KMS-11 (cell line): ENCODE measurements at regions not wholly inside any gene's neighbourhood (a gene's known extent, or its start where the extent isn't known, plus 50 kb on each side); places are given as distances from the start of the nearest gene placed in this dataset.

Source experiments
- H2AFZ ChIP-seq: fragments of 200-600 bp; sonication (generic); 2 replicates; pipeline ENCODE4 v1.6.1; 2016; ENCODE audit warnings: antibody characterized with exemption, mixed run types, low read depth
- H3K27ac ChIP-seq: fragments of 200-600 bp; sonication (generic); 2 replicates; pipeline ENCODE4 v1.6.1; 2016; ENCODE audit warnings: mild to moderate bottlenecking, mixed run types
- H3K27me3 ChIP-seq: fragments of 200-600 bp; sonication (generic); 2 replicates; pipeline ENCODE4 v1.6.1; 2017; ENCODE audit warnings: mild to moderate bottlenecking, low read depth, mixed run types, moderate library complexity; ENCODE audit not compliant: insufficient read depth
- H3K36me3 ChIP-seq: fragments of 200-600 bp; sonication (generic); 2 replicates; pipeline ENCODE4 v1.6.1; 2017; ENCODE audit warnings: mild to moderate bottlenecking, mixed run types; ENCODE audit not compliant: insufficient read depth
- H3K4me1 ChIP-seq: fragments of 200-600 bp; sonication (generic); 2 replicates; pipeline ENCODE4 v1.6.1; 2016; ENCODE audit warnings: mild to moderate bottlenecking, low read depth, mixed run types; ENCODE audit not compliant: poor library complexity, severe bottlenecking
- H3K4me2 ChIP-seq: fragments of 200-600 bp; sonication (generic); 2 replicates; pipeline ENCODE4 v1.7.0; 2016; ENCODE audit warnings: mild to moderate bottlenecking, mixed run types
- H3K4me3 ChIP-seq: fragments of 200-600 bp; sonication (generic); IDR thresholded peaks from 2 replicates; pipeline ENCODE4 v1.6.1; 2017; ENCODE audit warnings: low read depth, low read length, mixed read lengths; ENCODE audit not compliant: insufficient read depth
- H3K79me2 ChIP-seq: fragments of 200-600 bp; sonication (generic); 2 replicates; pipeline ENCODE4 v1.6.1; 2016; ENCODE audit warnings: low read depth, mixed run types; ENCODE audit not compliant: insufficient read depth
- H3K9ac ChIP-seq: fragments of 200-600 bp; sonication (generic); 2 replicates; pipeline ENCODE4 v1.6.1; 2016; ENCODE audit warnings: mild to moderate bottlenecking, mixed run types
- H4K20me1 ChIP-seq: fragments of 200-600 bp; sonication (generic); 2 replicates; pipeline ENCODE4 v1.6.1; 2016; ENCODE audit warnings: mild to moderate bottlenecking, mixed run types; ENCODE audit not compliant: insufficient read depth
- CTCF ChIP-seq: fragments of 200-600 bp; sonication (generic); conservative IDR thresholded peaks from 2 replicates; pipeline ENCODE4 v1.6.1; 2017; ENCODE audit warnings: low read depth, mild to moderate bottlenecking, antibody characterized with exemption, low read length, moderate library complexity, mixed read lengths

- Histone ChIP-seq H3K27ac (no peak overlapping the region), H3K4me3 (no peak overlapping the region), H3K4me2 (no peak overlapping the region), H3K27me3 (no peaks in the 10 kb centered on the region), H3K9ac (no peak overlapping the region), H3K36me3 (no peaks in the 10 kb centered on the region), H3K4me1 (no peaks in the 10 kb centered on the region), H3K79me2 (no peaks in the 10 kb centered on the region), H4K20me1 (no peaks in the 10 kb centered on the region), H2AFZ (no peak overlapping the region)
- no peak for TF ChIP-seq CTCF
Measured at GRCh38 chr12:115482943-115483342, 794.5 kb downstream of the MED13L start.

GRCh38 chr12:115481141-115481540 lies 796.4 kb downstream of the MED13L start:
- Histone ChIP-seq H3K79me2 (no peaks in the 10 kb centered on the region), H3K4me1 (no peaks in the 10 kb centered on the region), H3K27ac (no peak overlapping the region), H2AFZ (no peak overlapping the region), H3K9ac (no peak overlapping the region), H3K27me3 (no peaks in the 10 kb centered on the region), H4K20me1 (no peaks in the 10 kb centered on the region), H3K4me3 (no peak overlapping the region), H3K4me2 (no peak overlapping the region), H3K36me3 (no peaks in the 10 kb centered on the region)
- TF ChIP-seq CTCF, result no peak

GRCh38 chr12:115478505-115478904 lies 794.5 kb upstream of the TBX3 start:
- Histone ChIP-seq H3K27me3 (no peaks in the 10 kb centered on the region), H3K79me2 (no peaks in the 10 kb centered on the region), H4K20me1 (no peaks in the 10 kb centered on the region), H3K4me2 (no peak overlapping the region), H3K36me3 (no peaks in the 10 kb centered on the region), H3K27ac (no peak overlapping the region), H2AFZ (no peak overlapping the region), H3K4me1 (no peaks in the 10 kb centered on the region), H3K4me3 (no peak overlapping the region), H3K9ac (no peak overlapping the region)
- no peak for TF ChIP-seq CTCF

- no peaks in the 10 kb centered on the region for H3K4me1 ChIP-seq
- no peak overlapping the region for H3K4me2 ChIP-seq
- no peak overlapping the region for H2AFZ ChIP-seq
- H3K4me3 ChIP-seq, result no peak overlapping the region
- H3K27ac ChIP-seq, result no peak overlapping the region
- H3K79me2 ChIP-seq, result no peaks in the 10 kb centered on the region
- no peaks in the 10 kb centered on the region for H3K27me3 ChIP-seq
- no peak for TF ChIP-seq CTCF
- no peaks in the 10 kb centered on the region for H4K20me1 ChIP-seq
- no peaks in the 10 kb centered on the region for H3K36me3 ChIP-seq
- no peak overlapping the region for H3K9ac ChIP-seq
Measured at GRCh38 chr12:115474539-115475353, 790.8 kb upstream of the TBX3 start.
